NCI-H2029 treated with DMSO at 0.1 percent for 48 hours (cell line): ENCODE measurements at regions not wholly inside any gene's neighbourhood (a gene's known extent, or its start where the extent isn't known, plus 50 kb on each side); places are given as distances from the start of the nearest gene placed in this dataset.

Source experiments
- DNase-seq: peaks from one replicate; lab custom pipeline; 2025; lab: John Stamatoyannopoulos, UW

DNA sequence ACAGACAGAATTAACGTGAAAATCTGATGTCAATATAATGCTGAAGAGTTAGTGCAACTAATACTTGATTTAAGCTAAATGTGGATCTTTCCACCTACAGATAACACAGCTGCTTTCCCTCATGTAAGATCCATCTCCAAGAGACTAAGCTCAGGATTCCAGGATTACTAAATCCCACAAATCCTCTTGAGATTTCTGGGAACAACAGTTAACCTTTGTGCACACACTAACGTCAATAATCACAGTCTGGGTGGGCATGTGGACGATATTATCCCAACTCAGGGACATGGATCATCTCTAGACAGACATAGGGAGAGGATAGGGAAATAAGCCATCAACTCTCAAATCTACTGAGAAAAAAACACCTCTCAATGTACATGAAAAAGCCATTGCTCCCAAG is 432.6 kb downstream of the SATB2 start:
- DNase-seq: no peak

DNA sequence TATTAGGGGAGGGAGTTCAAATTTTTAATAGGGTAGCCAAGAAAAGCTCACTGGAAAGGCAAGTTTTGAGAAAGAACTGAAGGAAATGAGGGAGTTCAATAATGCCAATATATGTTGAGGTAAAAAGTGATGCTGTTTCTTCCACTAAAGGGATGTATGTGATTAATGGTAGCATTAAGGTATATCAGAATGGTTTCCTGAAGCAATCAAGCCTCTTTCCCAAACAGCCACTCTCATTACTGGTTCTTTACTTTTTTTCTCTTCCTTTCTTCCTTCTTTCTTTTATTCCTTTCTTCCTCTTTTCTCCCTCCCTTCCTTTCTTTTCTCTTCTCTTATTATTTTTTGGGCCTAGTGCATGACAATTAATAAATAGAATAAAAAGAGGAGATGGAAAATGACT is 433.5 kb downstream of the SATB2 start:
- no peak for DNase-seq

- no peak for DNase-seq
These were observed 437.7 kb downstream of the SATB2 start for GRCh38 chr2:199019898-199020507.

- no peak for DNase-seq
These were observed 438.9 kb downstream of the SATB2 start for GRCh38 chr2:199018826-199019225.

DNA sequence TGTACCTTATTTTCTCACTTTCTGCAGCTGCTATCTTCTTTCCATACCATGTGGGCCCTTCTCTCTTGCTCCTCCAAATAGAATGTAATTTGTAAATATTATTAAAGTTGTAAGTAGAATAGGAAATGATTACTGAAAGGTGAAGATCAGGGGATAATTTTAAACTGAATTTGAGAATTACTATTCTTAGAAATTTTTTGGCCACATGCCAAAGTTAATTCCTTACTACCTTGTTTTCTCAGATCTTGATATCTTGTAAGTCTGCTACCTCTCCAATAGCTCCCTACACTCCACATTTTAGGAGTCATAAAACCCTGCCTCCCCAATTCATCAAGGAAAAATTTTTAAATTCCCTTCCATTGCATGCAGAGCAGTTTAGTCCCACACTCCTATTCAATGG is 442.7 kb downstream of the SATB2 start:
- no peak for DNase-seq

DNA sequence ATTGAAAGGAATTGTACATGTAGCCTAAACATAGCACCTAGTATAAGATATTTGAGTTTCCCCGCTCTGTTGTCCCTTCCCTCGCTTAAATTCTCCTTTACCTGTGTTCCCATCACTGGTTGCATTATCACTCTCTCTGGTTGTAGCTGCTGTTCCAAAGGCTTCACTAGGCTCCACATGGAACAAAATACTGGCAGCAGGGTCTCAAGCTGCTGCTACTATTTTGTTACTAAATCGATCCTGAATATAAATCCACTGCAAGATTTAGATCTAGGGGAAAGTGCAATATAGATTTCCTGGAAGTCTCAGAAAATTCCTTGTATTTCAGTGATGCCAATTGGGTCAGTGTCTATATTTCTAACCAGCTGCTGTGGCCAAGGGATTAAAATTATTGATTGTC is 443.5 kb downstream of the SATB2 start:
- no peak for DNase-seq

DNA sequence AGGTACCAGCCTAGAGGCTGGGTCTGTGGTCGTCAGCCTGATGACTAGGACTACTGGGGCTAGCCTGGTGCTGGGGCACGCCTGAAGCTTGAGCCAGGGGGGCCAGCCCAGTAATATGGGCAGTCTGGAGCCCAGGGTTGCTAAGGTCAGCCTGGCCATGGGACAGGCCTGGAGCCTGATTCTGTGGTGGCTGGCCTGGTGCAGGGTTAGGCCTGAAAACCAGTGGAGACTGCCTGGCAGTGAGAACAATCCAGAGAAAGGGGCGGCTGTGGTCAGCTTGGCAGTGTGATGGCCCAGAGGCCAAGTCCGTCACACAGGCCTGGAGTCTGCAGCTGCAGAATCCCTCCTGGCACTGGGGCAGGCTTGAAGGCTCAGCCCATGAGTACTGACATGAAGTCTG is 445.8 kb downstream of the SATB2 start:
- DNase-seq: no peak

GRCh38 chr2:198994678-198995077 is 463.1 kb downstream of the SATB2 start:
- DNase-seq: no peak

DNA sequence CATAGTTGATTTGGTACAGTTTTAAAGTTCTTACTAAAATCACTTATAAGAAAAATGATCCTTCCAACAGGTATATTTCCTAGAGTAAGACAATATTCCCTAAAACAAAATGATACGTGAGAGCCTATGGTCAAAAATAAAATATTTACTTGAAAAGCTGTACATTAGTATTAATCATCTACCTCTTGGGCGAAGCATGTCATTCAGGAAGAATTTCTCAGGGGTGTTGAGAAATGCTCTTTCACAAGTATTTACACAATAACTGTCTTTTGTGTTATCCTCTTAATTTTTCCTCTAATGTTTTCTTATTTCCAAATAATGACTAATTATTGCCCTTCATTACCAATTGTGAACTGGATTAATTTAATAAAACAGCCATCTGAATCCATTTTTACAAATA is 466.3 kb downstream of the SATB2 start:
- DNase-seq: no peak

- DNase-seq: no peak
These were observed 482.0 kb downstream of the SATB2 start for GRCh38 chr2:198975779-198976178.

DNA sequence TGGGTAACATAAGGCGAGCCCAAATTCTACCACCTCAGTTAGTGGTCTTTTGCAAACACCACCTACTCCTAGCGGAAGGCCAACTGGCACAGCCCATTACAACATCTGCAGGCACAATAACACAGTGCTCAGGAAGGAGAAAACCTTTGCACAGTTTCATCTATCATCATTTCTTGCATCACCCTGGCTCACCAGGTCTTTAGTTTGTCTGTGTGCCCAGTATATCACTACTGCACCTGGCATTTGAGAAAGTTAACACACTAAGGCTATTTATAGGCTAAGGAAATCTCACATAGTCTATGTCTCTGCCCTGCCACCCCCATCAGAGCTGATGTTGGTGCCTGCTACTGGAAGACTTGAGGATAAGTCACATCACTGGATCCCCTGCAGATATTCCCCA is 484.0 kb downstream of the SATB2 start:
- no peak for DNase-seq

GRCh38 chr2:198973181-198973580 is 484.6 kb downstream of the SATB2 start:
- DNase-seq: no peak

GRCh38 chr2:198968545-198968944 is 489.2 kb downstream of the SATB2 start:
- no peak for DNase-seq

GRCh38 chr2:198966269-198966668 is 491.5 kb downstream of the SATB2 start:
- no peak for DNase-seq

GRCh38 chr2:198961547-198961946 is 496.2 kb downstream of the SATB2 start:
- no peak for DNase-seq

GRCh38 chr2:198957181-198957580 is 500.6 kb downstream of the SATB2 start:
- no peak for DNase-seq

DNA sequence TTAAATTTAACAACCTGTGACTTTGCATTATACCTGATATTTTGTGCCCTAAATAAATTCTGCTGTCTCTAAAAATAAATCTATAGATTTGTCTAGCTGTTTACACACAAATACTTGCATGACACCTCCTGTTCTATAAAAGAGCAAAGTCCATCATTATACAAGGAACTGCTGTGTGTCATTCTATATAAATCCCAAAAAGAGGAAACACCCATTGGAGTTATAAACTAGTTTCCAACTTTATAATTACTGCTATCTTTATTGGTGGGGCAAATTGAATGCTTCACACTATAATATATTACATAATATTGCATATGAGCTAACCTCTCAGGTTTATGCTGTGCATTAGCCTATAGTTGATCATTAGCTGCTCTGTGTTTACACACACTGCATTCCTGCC is 504.4 kb downstream of the SATB2 start:
- DNase-seq: no peak

- DNase-seq: no peak
These were observed 506.9 kb downstream of the SATB2 start for GRCh38 chr2:198950803-198951202.

DNA sequence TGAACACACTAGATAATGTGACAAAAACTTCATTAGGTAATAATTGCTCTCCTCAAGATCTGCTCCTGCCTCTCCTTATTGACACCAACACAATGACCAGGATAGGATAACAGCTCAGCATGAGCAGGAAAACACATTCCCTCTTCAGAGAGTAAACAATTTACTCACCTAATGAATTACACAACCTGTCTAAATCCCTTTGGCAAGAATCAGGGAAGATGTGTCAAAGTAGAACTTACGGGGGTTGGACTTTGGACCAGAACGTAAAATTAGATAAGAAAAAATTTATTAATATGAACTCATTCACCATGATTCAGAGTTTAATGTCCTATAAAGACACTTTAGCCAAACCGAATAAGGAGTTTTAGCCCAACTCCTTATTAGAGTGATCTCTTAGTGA is 512.2 kb downstream of the SATB2 start:
- no peak for DNase-seq

DNA sequence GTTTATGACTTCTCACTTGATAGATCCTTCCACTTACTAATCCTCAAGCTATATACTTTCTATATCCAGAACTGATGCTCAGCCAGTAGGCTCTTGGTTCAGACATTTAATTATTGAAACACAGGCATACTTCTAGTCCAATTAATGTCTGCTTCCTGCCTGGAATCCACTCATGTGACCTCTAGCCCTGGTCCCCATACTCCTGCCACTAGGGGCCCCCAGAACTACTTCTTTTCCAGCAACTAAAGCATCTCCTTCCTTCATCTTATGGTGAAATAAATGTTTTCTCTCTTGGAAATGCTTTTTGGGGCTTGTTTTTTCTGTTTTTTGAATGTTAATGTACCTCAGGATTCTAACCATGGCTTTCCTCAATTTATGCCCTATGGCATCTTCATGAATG is 527.6 kb downstream of the SATB2 start:
- DNase-seq: no peak

DNA sequence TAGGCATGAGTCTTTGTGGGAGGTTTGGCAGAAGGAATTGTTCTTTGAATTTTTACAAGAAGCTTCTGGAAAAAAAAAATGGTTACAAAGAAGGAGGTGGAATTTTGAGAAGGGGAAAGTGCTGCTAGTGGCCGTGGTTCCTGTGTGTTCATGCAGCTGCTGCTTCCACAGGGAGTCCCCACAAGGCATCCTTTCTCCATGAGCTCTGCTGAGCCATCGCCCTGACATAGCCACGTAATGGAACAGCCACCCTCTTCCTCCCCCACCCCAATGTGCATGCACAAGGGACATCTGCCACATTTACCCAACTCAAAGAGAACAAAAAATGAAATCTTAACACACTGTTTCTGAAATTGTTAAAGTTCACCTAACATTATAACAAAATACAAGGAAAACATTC is 529.7 kb downstream of the SATB2 start:
- no peak for DNase-seq

- no peak for DNase-seq
These were observed 539.6 kb downstream of the SATB2 start for GRCh38 chr2:198917926-198918720.

DNA sequence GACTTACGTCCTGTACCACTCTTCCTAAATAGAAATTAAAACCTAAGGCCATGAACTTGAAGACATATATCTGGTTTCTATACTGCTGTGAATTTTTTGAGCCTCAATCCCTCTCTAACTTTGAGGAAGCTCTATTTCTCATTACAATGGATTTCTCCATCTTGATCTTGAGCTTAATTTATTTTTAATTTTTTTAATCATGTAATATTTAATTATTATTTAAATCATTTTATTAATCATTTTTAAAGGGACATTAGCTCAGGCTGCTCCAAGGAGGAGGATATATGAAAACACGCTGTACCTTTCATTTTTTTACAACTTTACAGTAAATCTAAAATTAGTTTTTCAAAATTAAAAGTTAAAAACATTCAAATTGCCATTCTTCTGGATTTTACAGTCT is 540.5 kb downstream of the SATB2 start:
- DNase-seq: no peak

DNA sequence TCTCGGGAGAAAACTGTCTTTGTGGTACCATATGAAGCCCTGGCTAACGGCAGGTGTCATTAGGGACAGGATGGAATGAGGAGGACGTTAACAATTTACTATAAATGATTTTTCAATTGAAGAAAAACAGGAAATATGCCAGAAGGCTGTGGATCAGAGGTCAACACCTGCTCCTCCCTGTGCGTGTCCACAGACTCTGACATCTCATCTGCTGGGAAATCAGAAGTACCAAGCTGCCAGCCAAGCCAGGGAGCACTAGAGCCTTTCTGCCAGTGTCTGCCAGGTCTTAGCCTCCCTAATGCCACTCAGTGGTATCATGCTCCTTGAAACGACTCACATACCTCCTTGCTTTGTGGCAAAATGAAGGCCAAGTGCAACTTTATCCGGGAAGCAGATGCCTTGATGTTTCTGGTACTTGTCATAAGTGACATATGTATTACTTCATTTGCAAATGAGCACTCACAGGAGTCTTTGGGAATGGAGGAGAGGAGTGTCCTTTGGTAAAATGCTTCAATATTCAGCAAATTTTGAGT is 541.1 kb downstream of the SATB2 start:
- no peak for DNase-seq
